Neural progenitor cell (in vitro differentiated cells): ENCODE measurements at regions not wholly inside any gene's neighbourhood (a gene's known extent, or its start where the extent isn't known, plus 50 kb on each side); places are given as distances from the start of the nearest gene placed in this dataset.

Experiments used
- EZH2 ChIP-seq: fragments of 200-600 bp; sonication (generic); IDR thresholded peaks from 2 replicates; pipeline ENCODE4 v1.6.1; 2017; ENCODE audit warnings: antibody characterized with exemption, mild to moderate bottlenecking, moderate library complexity
- EZH2phosphoT487 ChIP-seq: fragments of 200-600 bp; sonication (generic); IDR thresholded peaks from 2 replicates; pipeline ENCODE4 v1.6.1; 2017; ENCODE audit warnings: antibody characterized with exemption
- TF ChIP-seq, protein P1 (sequence below): fragments of 200-600 bp; sonication (generic); IDR thresholded peaks from 2 replicates; pipeline ENCODE4 v1.5.1; 2017; ENCODE audit warnings: antibody characterized with exemption, mild to moderate bottlenecking

DNA sequence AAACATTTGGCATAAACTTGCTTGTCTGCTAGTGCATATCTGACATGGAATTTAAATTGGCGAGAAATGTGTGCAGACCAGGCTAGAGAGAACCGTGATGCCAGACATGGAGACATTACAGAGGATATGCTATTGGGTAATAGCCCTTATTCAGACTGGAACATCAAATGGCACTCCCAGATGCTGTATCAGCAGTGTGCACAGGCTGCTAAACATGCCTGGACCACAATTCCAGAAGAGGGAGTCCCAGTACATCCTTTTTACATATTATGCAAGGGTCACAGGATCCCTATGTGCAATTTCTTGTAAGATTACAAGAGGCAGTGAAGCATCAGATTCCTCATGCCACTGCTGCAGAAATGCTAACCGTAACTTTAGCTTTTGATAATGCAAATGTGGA lies 354.5 kb upstream of the FOXG1 start:
- TF ChIP-seq, protein P1, sequence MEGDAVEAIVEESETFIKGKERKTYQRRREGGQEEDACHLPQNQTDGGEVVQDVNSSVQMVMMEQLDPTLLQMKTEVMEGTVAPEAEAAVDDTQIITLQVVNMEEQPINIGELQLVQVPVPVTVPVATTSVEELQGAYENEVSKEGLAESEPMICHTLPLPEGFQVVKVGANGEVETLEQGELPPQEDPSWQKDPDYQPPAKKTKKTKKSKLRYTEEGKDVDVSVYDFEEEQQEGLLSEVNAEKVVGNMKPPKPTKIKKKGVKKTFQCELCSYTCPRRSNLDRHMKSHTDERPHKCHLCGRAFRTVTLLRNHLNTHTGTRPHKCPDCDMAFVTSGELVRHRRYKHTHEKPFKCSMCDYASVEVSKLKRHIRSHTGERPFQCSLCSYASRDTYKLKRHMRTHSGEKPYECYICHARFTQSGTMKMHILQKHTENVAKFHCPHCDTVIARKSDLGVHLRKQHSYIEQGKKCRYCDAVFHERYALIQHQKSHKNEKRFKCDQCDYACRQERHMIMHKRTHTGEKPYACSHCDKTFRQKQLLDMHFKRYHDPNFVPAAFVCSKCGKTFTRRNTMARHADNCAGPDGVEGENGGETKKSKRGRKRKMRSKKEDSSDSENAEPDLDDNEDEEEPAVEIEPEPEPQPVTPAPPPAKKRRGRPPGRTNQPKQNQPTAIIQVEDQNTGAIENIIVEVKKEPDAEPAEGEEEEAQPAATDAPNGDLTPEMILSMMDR, result no peak
- no peak for TF ChIP-seq EZH2phosphoT487
- TF ChIP-seq EZH2, result no peak
